GM19193 (cell line): ENCODE measurements at regions not wholly inside any gene's neighbourhood (a gene's known extent, or its start where the extent isn't known, plus 50 kb on each side); places are given as distances from the start of the nearest gene placed in this dataset.

ENCODE experiments used
- POLR2A ChIP-seq: IDR thresholded peaks from 4 replicates; pipeline ENCODE4 v1.6.1; 2011; ENCODE audit not compliant: insufficient read depth, insufficient read length; ENCODE audit errors: extremely low read depth

- no peak for TF ChIP-seq POLR2A
These were observed 188.8 kb downstream of the EN1 start for GRCh38 chr2:118658596-118659198.

DNA sequence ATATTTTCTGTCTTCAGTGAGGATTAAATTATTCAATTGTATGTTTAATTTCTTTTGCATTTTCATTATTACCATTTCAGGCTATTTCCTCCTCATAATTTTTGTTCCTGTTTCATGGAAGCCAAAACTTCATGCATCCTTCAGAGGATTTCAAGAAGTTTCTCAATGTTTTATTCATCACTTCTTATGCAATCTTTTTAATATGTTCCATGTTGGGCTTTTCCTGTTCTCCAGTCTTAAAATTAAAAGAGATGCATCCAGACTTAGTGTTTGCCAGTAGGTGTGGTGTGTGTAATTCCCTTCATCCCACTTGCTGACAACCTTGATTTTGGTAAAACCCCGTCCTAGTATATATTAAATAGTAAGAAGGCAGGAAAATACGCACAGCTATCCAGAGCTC lies 190.0 kb downstream of the EN1 start:
- TF ChIP-seq POLR2A: no peak

DNA sequence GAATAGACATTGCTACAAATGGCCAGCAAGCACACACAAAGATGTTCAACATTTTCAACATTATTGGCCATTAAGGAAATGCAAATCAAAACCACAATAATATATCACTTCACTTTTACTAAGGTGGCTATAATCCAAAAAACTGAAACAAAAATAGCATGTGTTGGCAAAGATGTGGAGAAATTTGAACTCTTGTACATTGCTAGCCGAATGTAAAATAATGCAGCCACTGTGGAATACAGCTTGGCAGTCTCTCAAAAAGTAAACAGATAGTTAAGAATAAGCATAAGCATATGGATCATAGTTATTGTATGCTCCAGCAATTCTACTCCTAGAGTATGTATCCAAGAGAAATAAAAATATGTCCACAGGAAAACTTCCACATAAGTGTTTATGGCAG lies 192.5 kb downstream of the EN1 start:
- TF ChIP-seq POLR2A: no peak

DNA sequence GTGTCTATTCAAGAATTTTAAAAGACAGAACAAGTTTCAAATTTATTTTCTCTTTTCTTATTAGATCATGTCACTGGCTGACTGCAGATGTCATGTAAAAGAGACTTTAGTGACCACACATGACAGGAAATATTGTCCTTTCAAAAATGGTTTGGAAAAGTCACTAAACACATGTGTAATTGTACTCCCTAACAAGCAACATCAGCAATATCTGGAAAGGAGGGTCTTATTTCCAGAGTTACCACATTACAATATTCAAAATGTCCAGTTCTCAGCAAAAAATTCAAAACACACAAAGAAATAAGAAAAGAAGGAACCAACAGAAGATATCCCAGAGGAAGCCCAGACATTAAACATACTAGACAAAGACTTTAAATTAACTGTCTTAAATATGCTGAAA lies 197.1 kb downstream of the EN1 start:
- TF ChIP-seq POLR2A: no peak

DNA sequence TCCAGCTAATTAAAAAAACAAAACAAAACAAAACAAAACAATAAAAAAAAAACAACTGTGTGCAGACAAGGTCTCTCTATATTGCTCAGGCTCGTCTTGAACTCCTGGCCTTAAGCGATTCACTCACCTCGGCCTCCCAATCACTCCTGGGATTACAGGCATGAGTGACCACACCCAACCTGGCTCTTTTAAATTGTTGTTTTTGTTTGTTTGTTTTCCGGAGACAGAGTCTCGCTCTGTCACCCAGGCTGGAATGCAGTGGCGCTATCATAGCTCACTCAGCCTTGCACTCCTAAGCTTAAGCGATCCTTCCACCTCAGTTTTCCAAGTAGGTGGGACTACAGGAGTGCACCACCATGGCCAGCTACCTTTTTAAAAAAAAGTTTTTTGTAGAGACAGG lies 201.6 kb downstream of the EN1 start:
- no peak for TF ChIP-seq POLR2A

GRCh38 chr2:118644190-118644589 lies 203.3 kb downstream of the EN1 start:
- TF ChIP-seq POLR2A: no peak

DNA sequence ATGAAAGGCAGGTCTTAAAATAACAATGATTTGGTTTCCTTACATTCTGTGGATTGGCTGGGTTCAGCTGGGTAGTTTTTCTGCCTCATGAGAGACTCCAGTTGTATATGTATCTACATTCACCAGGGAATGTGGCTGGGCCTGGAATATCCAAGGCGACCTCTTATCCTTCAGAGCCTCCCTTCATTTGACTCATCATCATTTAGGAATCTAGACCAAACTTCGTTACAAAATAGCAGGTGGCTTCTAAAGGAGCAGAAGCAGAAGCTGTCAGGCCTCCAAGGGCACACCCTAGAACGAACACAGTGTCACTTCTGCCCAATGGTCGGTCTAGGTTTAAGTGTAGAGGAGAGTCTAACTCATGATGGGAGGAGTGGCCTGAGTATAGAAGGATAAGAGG lies 204.2 kb downstream of the EN1 start:
- no peak for TF ChIP-seq POLR2A

- TF ChIP-seq POLR2A: no peak
These were observed 204.9 kb downstream of the EN1 start for GRCh38 chr2:118642501-118642900.

DNA sequence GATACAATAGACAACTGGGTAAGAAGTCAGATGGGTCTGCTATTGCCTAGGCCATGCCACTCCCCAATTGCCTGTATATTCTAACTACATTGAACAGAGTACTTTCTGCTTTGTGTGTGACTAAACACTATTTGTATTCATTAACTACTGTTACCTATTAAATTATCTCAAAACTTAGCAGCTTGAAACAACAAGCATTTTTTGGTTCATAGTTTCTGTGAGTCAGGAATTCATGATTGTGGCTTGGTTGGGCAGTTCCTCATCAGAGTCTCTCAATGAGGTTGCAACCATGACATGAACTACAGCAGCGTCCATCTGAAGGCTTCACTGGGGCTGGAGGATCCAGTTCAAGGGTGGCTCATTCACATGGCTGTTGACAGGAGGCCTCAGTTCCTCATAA lies 205.7 kb downstream of the EN1 start:
- no peak for TF ChIP-seq POLR2A

DNA sequence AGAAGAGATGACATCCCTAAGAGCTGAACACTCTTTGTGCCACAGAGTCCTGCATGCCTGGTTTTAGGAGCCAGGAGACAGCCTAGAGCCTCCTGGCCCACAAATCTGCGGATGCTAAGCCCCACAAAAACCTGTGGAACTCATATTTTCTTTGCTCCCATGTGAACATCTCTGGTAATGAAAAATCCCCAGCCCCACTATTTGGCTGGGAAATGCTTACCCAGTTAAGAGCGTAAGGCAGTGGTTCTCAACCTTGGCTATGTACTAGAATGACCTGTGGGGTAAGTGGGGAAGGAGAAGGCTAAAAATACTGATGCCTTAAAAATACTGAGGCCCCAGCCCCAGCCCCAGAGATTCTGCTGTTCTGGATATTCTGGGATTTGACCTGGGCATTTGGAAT lies 208.1 kb downstream of the EN1 start:
- no peak for TF ChIP-seq POLR2A

DNA sequence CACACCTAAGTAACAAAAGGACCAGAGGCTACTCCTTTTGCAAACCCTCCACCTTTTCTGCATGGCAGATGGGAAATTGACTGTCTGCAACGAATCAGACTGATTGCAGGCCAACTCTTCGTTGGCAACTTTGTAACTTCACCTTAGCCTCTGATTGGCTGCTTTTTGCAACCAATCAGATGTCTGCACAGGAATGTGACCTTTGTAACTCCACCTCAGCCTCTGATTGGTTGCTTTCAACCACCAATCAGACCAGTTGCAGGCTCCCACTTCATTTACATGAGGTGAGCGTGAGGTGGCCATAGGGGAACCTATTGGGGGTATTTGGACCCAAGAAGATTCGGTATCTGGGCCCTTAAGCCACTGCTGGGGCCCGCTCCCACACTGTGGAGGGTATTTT lies 209.0 kb downstream of the EN1 start:
- TF ChIP-seq POLR2A: no peak

- TF ChIP-seq POLR2A: no peak
These were observed 211.6 kb downstream of the EN1 start for GRCh38 chr2:118635891-118636290.

DNA sequence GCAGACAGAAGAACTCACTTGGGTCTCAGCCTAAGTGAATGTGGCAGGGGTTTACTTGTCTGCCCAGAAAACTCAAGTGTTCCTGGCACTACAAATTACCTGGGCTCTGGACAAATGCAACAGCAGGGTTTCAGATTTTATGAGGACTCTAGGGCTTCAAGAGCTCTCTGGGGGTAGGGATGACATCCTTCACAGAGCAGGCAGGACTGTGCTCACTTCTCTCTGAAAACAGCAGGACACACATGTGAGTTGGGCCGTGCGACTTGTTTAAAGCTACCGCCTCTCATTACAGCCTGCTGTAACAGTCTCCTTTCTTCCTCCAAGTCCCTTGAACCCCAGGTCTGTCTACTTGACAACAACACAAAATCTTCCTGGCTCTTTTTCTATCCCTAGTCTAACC lies 212.6 kb downstream of the EN1 start:
- no peak for TF ChIP-seq POLR2A

DNA sequence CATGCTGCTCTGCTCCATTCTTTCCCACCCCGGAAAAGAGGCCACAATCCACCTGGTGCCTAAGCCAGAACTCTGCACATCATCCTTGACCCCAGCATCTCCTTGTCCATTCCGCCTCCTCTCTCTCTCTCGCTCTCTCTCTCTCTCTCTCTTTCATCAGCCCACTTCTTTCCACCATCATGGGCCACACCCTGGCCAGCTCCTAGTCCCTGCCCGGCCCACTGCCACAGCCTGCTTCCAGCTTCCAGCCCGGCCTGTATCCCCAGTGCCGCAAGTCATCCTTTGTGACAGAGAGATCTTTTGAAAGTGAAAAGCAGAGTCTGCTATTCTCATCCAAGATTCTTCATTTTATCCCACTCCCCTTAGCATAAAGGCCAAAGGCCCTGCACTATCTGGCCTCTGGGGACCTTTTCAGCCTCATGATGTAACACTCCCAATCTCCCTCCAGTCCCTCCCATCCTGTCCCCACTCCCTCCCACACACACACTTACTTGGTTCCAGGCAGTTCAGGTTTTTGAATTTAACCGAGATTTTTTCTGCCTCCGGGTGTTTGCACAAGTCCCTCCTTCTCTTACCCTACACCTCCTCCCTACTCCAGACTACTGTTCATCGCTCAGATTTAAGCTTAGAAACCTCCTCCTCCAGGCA lies 214.0 kb downstream of the EN1 start:
- TF ChIP-seq POLR2A: no peak

GRCh38 chr2:118632921-118633320 lies 214.5 kb downstream of the EN1 start:
- no peak for TF ChIP-seq POLR2A

GRCh38 chr2:118627156-118627555 lies 220.3 kb downstream of the EN1 start:
- TF ChIP-seq POLR2A: no peak

GRCh38 chr2:118622913-118623312 lies 224.5 kb downstream of the EN1 start:
- no peak for TF ChIP-seq POLR2A
